K562 (cell line): ENCODE measurements at regions not wholly inside any gene's neighbourhood (a gene's known extent, or its start where the extent isn't known, plus 50 kb on each side); places are given as distances from the start of the nearest gene placed in this dataset.
"Not testable (repeated sequence)": the region's sequence is repeated elsewhere in the genome, so short reads cannot be mapped to it uniquely, and the experiment has no call there.

Source experiments
- CLOCK ChIP-seq: fragments of 250-450 bp; sonication (Bioruptor Pico); IDR thresholded peaks from 2 replicates; pipeline ENCODE4 v1.4.0; 2020; ENCODE audit warnings: mild to moderate bottlenecking, moderate library complexity, borderline replicate concordance
- CREB1 ChIP-seq, 2 experiments: sonication (generic) in 1 of 2; formaldehyde crosslinking in 1 of 2; IDR thresholded peaks; 2 replicates each; pipeline versions ENCODE4 v1.6.1 to v1.8.0; 2012 to 2022; ENCODE audit warnings: inconsistent platforms in 1 of 2, mild to moderate bottlenecking in 1 of 2, missing genetic modification reagents in 1 of 2, moderate library complexity in 1 of 2
- CTCF ChIP-seq, 3 experiments: IDR thresholded peaks in 2 of 3; conservative IDR thresholded peaks in 1 of 3; 2 replicates each; pipeline ENCODE4 v1.5.1; 2011 to 2012; ENCODE audit warnings: low read length in 3 of 3, mild to moderate bottlenecking in 3 of 3, control low read depth in 2 of 3, improper control_type of control experiment in 1 of 3, inconsistent platforms in 1 of 3, low read depth in 1 of 3, mixed read lengths in 1 of 3, moderate library complexity in 1 of 3; ENCODE audit not compliant: insufficient read depth in 2 of 3
- EP300 ChIP-seq: IDR thresholded peaks from 2 replicates; pipeline ENCODE4 v1.6.1; 2012; ENCODE audit warnings: low read length, improper control_type of control experiment
- ESRRA ChIP-seq: fragments of 450-650 bp; IDR thresholded peaks from 2 replicates; pipeline ENCODE4 v1.6.1; 2014; ENCODE audit warnings: low read depth, mild to moderate bottlenecking, moderate library complexity, borderline replicate concordance
- HDAC6 ChIP-seq: IDR thresholded peaks from 2 replicates; pipeline ENCODE4 v1.6.1; 2012; ENCODE audit warnings: low read depth, mild to moderate bottlenecking, control low read depth, inconsistent platforms, low read length, moderate library complexity
- ILF3 ChIP-seq: fragments of 450-650 bp; IDR thresholded peaks from 2 replicates; pipeline ENCODE4 v1.6.1; 2018; ENCODE audit warnings: antibody characterized with exemption, mild to moderate bottlenecking, moderate library complexity, borderline replicate concordance
- NFYB ChIP-seq: IDR thresholded peaks from 2 replicates; pipeline ENCODE4 v1.6.1; 2011; ENCODE audit warnings: mild to moderate bottlenecking, moderate library complexity; ENCODE audit not compliant: insufficient read length; ENCODE audit errors: extremely low read depth
- POLR2A ChIP-seq: fragments of 450-650 bp; conservative IDR thresholded peaks from 2 replicates; pipeline ENCODE4 v1.6.1; 2016
- POLR3A ChIP-seq: IDR thresholded peaks from 2 replicates; pipeline ENCODE4 v1.6.1; 2011; ENCODE audit warnings: borderline replicate concordance, mild to moderate bottlenecking, moderate library complexity; ENCODE audit not compliant: insufficient read length, insufficient read depth; ENCODE audit errors: extremely low read depth
- THAP7 ChIP-seq: fragments of 250-450 bp; sonication (Bioruptor Pico); IDR thresholded peaks from 2 replicates; pipeline ENCODE4 v1.5.0; 2021
- YY1 ChIP-seq, 3 experiments: IDR thresholded peaks; 2 replicates each; pipeline ENCODE4 v1.6.1; 2011; ENCODE audit warnings: low read length in 2 of 3, mild to moderate bottlenecking in 2 of 3, moderate library complexity in 2 of 3, borderline replicate concordance in 1 of 3, control low read depth in 1 of 3, low read depth in 1 of 3; ENCODE audit not compliant: insufficient read depth in 3 of 3, insufficient replicate concordance in 2 of 3, control insufficient read depth in 1 of 3, insufficient read length in 1 of 3; ENCODE audit errors: extremely low read depth in 1 of 3
- ZBTB7A ChIP-seq: IDR thresholded peaks from 2 replicates; pipeline ENCODE4 v1.6.1; 2011; ENCODE audit warnings: low read depth, mild to moderate bottlenecking, low read length, moderate library complexity, borderline replicate concordance; ENCODE audit not compliant: control insufficient read depth
- ZHX1 ChIP-seq: fragments of 150-350 bp; conservative IDR thresholded peaks from 2 replicates; pipeline ENCODE4 v1.6.1; 2014; ENCODE audit warnings: low read length

- not testable (repeated sequence) for TF ChIP-seq CLOCK (CRISPR knock-in tag); CREB1 (IDR thresholded peaks at IDR 0.05); CREB1 (CRISPR knock-in tag; IDR thresholded peaks at IDR 0.05); POLR2A; ILF3; THAP7; ZHX1; ESRRA; HDAC6; NFYB; CTCF (IDR thresholded peaks at IDR 0.05 in 2 of 3, conservative IDR thresholded peaks at IDR 0.05 in 1 of 3; ENCODE audit: insufficient read depth in 2 of 3, low read depth in 1 of 3, low read length in 3 of 3); POLR3A; EP300; YY1 (IDR thresholded peaks at IDR 0.05; ENCODE audit: borderline replicate concordance in 1 of 3, control insufficient read depth in 1 of 3, extremely low read depth in 1 of 3, insufficient read depth in 3 of 3, insufficient read length in 1 of 3, insufficient replicate concordance in 2 of 3, low read depth in 1 of 3, low read length in 2 of 3); ZBTB7A
Observed at GRCh38 chr6:88406674-88407073, 240.5 kb upstream of the CNR1 start.
